Hepatic stellate cell (primary cell): ENCODE measurements at regions not wholly inside any gene's neighbourhood (a gene's known extent, or its start where the extent isn't known, plus 50 kb on each side); places are given as distances from the start of the nearest gene placed in this dataset.

Experiments used
- DNase-seq: peaks from one replicate; pipeline ENCODE4 v3.0.0; 2011; ENCODE audit warnings: low spot score

GRCh38 chr15:95919460-95919859 is 411.0 kb upstream of the NR2F2 start:
- no peak for DNase-seq

- DNase-seq: no peak
Observed at GRCh38 chr15:95921404-95921803, 409.1 kb upstream of the NR2F2 start.

- no peak for DNase-seq
Observed at GRCh38 chr15:95922431-95922830, 408.1 kb upstream of the NR2F2 start.

- DNase-seq: no peak
Observed at GRCh38 chr15:95923792-95924191, 406.7 kb upstream of the NR2F2 start.

- DNase-seq: no peak
Observed at GRCh38 chr15:95928822-95929221, 401.7 kb upstream of the NR2F2 start.

GRCh38 chr15:95929232-95929846 is 401.2 kb upstream of the NR2F2 start:
- DNase-seq: no peak

GRCh38 chr15:95930659-95931375 is 399.7 kb upstream of the NR2F2 start:
- no peak for DNase-seq

- no peak for DNase-seq
Observed at GRCh38 chr15:95931619-95932018, 398.9 kb upstream of the NR2F2 start.

- DNase-seq: no peak
Observed at GRCh38 chr15:95932141-95932540, 398.4 kb upstream of the NR2F2 start.

- no peak for DNase-seq
Observed at GRCh38 chr15:95932676-95933075, 397.8 kb upstream of the NR2F2 start.

GRCh38 chr15:95935852-95936251 is 394.6 kb upstream of the NR2F2 start:
- DNase-seq: no peak

GRCh38 chr15:95937128-95937528 is 393.4 kb upstream of the NR2F2 start:
- no peak for DNase-seq

GRCh38 chr15:95940431-95940985 is 390.0 kb upstream of the NR2F2 start:
- no peak for DNase-seq

GRCh38 chr15:95944193-95944592 is 386.3 kb upstream of the NR2F2 start:
- no peak for DNase-seq

GRCh38 chr15:95944661-95945255 is 385.7 kb upstream of the NR2F2 start:
- DNase-seq: no peak

- DNase-seq: no peak
Observed at GRCh38 chr15:95946241-95946640, 384.3 kb upstream of the NR2F2 start.

GRCh38 chr15:95946926-95947325 is 383.6 kb upstream of the NR2F2 start:
- DNase-seq: no peak

- DNase-seq: no peak
Observed at GRCh38 chr15:95948411-95948810, 382.1 kb upstream of the NR2F2 start.

GRCh38 chr15:95953032-95953431 is 377.5 kb upstream of the NR2F2 start:
- no peak for DNase-seq

- no peak for DNase-seq
Observed at GRCh38 chr15:95957861-95958260, 372.6 kb upstream of the NR2F2 start.

GRCh38 chr15:95958382-95958781 is 372.1 kb upstream of the NR2F2 start:
- no peak for DNase-seq

GRCh38 chr15:95968856-95969255 is 361.6 kb upstream of the NR2F2 start:
- DNase-seq: no peak

- no peak for DNase-seq
Observed at GRCh38 chr15:95970326-95970725, 360.2 kb upstream of the NR2F2 start.
